ENCODE measurements at regions not wholly inside any gene's neighbourhood (a gene's known extent, or its start where the extent isn't known, plus 50 kb on each side); places are given as distances from the start of the nearest gene placed in this dataset.

GRCh38 chr13:61286148-61286745, 129.4 kb downstream of the PCDH20 start:
- no peaks in the 10 kb centered on the region for H3K9me3 Mint-ChIP-seq (ENCODE audit: unreplicated experiment)
- H3K27ac Mint-ChIP-seq (ENCODE audit: unreplicated experiment) = no peak overlapping the region
- peaks cover 1% of the 10 kb centered on the region for H3K27me3 Mint-ChIP-seq (ENCODE audit: unreplicated experiment)
- no peaks in the 10 kb centered on the region for H3K4me1 Mint-ChIP-seq (ENCODE audit: low read depth, unreplicated experiment)
- no peaks in the 10 kb centered on the region for H3K36me3 Mint-ChIP-seq (ENCODE audit: unreplicated experiment)
- peak; percentile 52 for DNase-seq
- H3K4me3 Mint-ChIP-seq (ENCODE audit: unreplicated experiment) = no peak overlapping the region
- peak; percentile 62 for TF ChIP-seq CTCF (IDR thresholded peaks at IDR 0.05; ENCODE audit: partially characterized antibody, unreplicated experiment)

- H3K27me3 Mint-ChIP-seq (ENCODE audit: unreplicated experiment) = peaks cover 3% of the 10 kb centered on the region
- no peaks in the 10 kb centered on the region for H3K36me3 Mint-ChIP-seq (ENCODE audit: unreplicated experiment)
- no peak for DNase-seq
- no peak overlapping the region for H3K4me3 Mint-ChIP-seq (ENCODE audit: unreplicated experiment)
- TF ChIP-seq CTCF (IDR thresholded peaks at IDR 0.05; ENCODE audit: partially characterized antibody, unreplicated experiment) = no peak
- no peaks in the 10 kb centered on the region for H3K4me1 Mint-ChIP-seq (ENCODE audit: low read depth, unreplicated experiment)
- H3K9me3 Mint-ChIP-seq (ENCODE audit: unreplicated experiment) = no peaks in the 10 kb centered on the region
- H3K27ac Mint-ChIP-seq (ENCODE audit: unreplicated experiment) = no peak overlapping the region
These were observed 137.9 kb downstream of the PCDH20 start for GRCh38 chr13:61277586-61278276.

- peaks cover 3% of the 10 kb centered on the region for H3K27me3 Mint-ChIP-seq (ENCODE audit: unreplicated experiment)
- H3K36me3 Mint-ChIP-seq (ENCODE audit: unreplicated experiment) = no peaks in the 10 kb centered on the region
- no peak for TF ChIP-seq CTCF (IDR thresholded peaks at IDR 0.05; ENCODE audit: partially characterized antibody, unreplicated experiment)
- H3K4me1 Mint-ChIP-seq (ENCODE audit: low read depth, unreplicated experiment) = no peaks in the 10 kb centered on the region
- no peaks in the 10 kb centered on the region for H3K9me3 Mint-ChIP-seq (ENCODE audit: unreplicated experiment)
- DNase-seq = no peak
- H3K27ac Mint-ChIP-seq (ENCODE audit: unreplicated experiment) = no peak overlapping the region
- H3K4me3 Mint-ChIP-seq (ENCODE audit: unreplicated experiment) = no peak overlapping the region
These were observed 138.6 kb downstream of the PCDH20 start for GRCh38 chr13:61277088-61277487.

GRCh38 chr13:61276401-61276800, 139.2 kb downstream of the PCDH20 start:
- H3K9me3 Mint-ChIP-seq (ENCODE audit: unreplicated experiment) = no peaks in the 10 kb centered on the region
- DNase-seq = no peak
- H3K36me3 Mint-ChIP-seq (ENCODE audit: unreplicated experiment) = no peaks in the 10 kb centered on the region
- no peaks in the 10 kb centered on the region for H3K4me1 Mint-ChIP-seq (ENCODE audit: low read depth, unreplicated experiment)
- no peak for TF ChIP-seq CTCF (IDR thresholded peaks at IDR 0.05; ENCODE audit: partially characterized antibody, unreplicated experiment)
- H3K27me3 Mint-ChIP-seq (ENCODE audit: unreplicated experiment) = peaks cover 3% of the 10 kb centered on the region
- H3K4me3 Mint-ChIP-seq (ENCODE audit: unreplicated experiment) = no peak overlapping the region
- H3K27ac Mint-ChIP-seq (ENCODE audit: unreplicated experiment) = no peak overlapping the region

- Mint-ChIP-seq H3K4me3 (ENCODE audit: unreplicated experiment) (no peak overlapping the region), H3K4me1 (ENCODE audit: low read depth, unreplicated experiment) (no peaks in the 10 kb centered on the region), H3K36me3 (ENCODE audit: unreplicated experiment) (no peaks in the 10 kb centered on the region), H3K27ac (ENCODE audit: unreplicated experiment) (no peak overlapping the region), H3K27me3 (ENCODE audit: unreplicated experiment) (peaks cover 1% of the 10 kb centered on the region), H3K9me3 (ENCODE audit: unreplicated experiment) (no peaks in the 10 kb centered on the region)
- no peak for DNase-seq
- TF ChIP-seq CTCF (IDR thresholded peaks at IDR 0.05; ENCODE audit: partially characterized antibody, unreplicated experiment) = no peak
These were observed 139.9 kb downstream of the PCDH20 start for GRCh38 chr13:61275736-61276135.
